D341Med (cell line): ENCODE measurements at regions not wholly inside any gene's neighbourhood (a gene's known extent, or its start where the extent isn't known, plus 50 kb on each side); places are given as distances from the start of the nearest gene placed in this dataset.

ENCODE experiments used
- DNase-seq: peaks from one replicate; pipeline ENCODE4 v3.0.0; 2012; ENCODE audit warnings: low spot score

DNA sequence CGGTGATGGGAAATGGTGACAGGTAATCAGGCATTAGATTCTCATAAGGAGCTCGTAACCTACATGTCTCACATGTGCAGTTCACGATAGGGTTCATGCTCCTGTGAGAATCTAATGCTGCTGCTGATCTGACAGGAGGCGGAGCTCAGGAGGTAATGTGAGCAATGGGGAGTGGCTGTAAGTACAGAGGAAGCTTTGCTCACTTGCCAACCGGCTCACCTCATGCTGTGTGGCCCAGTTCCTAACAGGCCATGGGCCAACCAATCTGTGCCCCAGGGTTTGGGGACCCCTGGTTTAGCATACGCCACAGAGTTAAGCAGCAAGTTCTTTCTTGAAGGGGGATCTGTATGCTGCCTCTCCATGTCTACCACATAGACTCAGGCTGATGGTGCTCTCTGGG lies 133.1 kb downstream of the IQUB start:
- DNase-seq = no peak

DNA sequence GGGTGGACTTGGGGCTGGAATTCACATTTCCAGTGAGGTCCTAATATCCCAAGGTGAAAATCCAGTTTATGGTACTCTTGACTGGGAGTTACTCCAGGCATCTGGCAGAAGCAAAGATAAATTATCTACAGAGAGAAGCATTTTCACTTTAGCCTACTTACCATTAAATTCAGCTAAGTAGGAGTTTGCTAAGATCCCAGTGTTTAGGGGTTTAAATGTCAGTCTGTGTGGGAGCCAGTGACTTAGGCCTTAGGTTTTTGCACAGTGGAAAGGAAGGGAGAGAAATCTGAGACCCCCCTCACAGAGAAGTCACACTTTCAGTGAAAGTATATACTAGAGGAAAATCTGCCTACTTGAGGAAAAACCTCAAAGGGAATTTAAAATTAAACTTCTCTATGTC lies 134.2 kb downstream of the IQUB start:
- no peak for DNase-seq

DNA sequence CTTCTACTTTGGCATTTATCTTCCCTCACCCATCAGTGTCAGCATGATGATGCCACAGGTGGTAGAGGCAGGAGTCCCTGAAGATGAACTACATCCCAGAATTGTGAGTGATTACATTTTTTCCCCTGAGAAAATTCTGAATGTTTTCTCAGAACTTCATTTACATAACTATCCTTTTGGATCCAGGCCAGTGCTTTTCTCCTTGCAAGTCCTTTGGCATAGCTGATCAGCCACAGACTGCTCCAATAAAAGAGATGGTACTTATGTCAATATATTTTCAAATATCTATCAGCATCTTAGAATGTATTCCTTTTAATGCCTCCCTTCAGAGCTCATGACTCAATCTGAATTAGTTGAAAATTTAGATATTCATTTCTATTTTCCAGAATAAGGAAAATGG lies 135.5 kb downstream of the IQUB start:
- DNase-seq = no peak

DNA sequence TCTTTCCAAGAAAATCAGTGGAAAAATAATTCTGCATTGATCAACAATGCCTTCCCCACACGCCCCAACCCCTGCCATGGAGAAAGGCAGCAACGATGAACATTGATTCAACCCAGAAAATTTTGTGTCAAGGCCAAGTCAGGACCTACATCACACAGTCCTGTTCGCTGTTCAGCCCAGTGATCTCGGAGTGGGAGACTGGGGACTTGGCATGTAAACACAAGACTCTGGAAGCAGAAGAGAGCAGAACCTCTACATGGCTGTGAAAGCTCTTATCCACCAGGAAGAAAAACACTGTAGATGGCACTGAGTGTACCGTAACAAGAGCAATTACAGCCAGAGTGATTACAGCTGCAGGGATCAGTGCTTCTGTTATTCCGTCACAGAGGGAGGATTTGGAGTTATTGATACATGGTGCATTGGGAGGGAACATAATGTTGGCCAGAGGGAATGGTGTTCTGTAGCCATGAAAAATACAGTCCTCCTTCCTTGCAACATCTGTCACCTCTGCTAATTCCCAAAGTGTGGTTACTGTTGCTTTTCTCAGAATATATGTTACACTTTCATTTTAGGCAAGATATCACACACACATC lies 136.6 kb downstream of the IQUB start:
- DNase-seq = no peak

DNA sequence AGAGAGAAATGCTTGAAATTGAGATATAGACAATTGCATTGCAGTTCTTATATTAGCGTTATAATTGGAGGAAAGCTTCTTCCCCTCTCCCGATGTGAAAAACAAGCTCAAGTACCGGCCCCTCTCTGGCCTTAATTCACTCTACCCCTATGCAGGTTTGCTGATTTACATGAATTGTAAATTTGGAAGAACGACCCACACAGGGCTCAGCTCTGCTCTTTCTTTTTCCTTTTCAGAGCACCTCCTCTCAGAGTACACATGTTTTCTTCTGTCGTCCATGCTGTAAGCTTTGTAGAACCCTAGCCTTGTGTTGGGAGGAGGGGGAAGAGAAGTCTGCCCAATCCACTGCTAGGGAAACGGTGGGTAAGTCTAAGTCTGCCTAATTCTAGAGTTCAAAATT lies 140.8 kb downstream of the IQUB start:
- DNase-seq = no peak

DNA sequence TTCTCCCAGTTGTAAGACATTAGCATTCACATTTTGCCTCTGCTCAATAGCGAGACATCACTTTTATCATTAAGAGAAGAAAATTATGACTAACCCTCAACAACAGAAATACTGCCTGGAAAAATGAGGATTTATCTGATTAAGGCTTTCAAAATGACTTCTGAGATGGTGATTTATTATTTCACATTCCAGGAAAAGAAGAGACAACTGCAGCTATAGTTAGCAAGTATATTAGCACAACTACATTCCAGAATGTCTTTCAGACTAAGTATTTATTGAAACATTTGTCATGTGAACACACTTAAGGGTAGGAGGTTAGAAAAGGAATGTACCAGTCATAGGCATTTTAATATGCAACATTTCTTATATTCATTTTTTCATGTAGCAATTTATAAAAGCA lies 162.0 kb downstream of the IQUB start:
- no peak for DNase-seq

DNA sequence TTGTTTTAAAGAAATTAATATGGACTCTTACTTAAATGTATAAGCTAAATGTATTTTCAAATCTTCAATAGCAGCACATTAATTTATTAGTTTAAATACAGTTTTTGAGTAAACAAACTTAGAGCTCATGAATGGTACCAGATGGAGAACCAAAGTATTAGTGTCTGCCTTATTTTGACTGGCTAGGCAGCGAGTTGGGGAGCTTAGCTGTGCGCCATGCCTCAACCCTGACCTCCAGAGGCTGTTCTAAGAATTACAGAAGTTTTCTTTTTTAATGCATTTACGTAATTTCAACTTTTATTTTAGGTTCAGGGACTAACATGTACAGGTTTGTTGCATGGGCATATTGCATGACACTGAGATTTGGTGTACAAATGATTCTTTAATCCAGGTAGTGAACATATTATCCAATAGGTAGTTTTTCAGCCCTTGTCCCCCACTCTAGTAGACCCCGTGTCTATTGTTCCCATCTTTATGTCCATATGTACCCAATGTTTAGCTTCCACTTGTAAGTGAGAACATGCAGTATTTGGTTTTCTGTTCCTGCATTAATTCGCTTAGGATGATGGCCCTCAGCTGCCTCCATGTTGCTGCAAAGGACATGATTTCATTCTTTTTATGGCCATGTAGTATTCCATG lies 166.8 kb downstream of the IQUB start:
- DNase-seq = peak; percentile 72

DNA sequence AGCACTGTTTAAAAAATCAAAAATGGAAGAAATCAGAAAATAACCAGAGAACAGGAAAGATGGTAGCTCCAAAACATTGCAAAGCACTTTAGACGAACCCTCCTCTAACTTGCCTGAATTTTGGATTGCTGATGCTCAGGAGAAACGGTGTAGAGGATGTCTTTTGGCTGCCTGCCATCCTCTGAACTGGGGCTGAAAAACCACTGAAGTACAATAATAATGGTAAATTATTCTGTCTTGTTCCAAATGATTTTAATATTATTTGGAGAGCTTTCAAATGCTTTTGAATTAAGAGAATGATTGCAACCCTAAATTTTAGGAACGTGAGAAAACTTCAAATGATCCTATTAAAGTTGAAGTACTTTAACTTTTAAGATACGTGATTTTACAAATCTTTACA lies 167.3 kb upstream of the SLC13A1 start:
- DNase-seq = no peak

DNA sequence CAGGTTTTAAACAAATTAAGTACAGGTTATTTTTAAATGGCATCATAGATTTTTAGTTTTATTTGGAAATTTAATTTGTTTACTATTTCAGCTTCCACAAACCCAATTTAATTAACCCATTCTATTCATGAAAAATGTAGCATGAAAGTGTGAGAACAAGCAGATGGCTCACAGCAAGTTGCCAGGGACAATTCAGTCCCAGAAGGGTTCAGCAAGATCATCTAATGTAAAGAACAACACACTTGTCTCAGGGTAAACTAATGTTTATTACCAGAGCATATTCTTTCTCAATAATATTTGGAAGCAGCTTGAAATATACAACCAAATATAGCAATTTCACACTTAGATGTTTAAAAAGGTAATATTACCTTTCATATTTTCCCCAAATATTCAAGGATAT lies 166.9 kb upstream of the SLC13A1 start:
- no peak for DNase-seq

DNA sequence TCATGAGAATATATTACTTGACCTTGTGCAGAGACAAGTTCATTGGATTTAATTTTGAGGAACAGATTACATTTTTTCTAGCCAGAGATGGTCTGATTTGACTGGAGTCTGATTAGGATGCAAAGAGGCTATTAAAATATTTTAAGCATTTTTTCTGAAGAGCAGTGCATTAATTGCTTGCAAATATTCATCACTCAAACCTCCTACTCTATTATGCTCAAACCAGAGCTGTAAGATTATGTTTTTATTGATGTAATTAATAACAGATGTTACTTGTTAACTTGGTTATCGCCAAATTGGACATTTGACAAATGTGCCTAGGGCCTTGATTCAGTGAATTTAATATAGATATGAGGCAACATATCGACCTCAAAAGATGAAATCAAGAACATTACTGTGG lies 160.9 kb upstream of the SLC13A1 start:
- DNase-seq = no peak

DNA sequence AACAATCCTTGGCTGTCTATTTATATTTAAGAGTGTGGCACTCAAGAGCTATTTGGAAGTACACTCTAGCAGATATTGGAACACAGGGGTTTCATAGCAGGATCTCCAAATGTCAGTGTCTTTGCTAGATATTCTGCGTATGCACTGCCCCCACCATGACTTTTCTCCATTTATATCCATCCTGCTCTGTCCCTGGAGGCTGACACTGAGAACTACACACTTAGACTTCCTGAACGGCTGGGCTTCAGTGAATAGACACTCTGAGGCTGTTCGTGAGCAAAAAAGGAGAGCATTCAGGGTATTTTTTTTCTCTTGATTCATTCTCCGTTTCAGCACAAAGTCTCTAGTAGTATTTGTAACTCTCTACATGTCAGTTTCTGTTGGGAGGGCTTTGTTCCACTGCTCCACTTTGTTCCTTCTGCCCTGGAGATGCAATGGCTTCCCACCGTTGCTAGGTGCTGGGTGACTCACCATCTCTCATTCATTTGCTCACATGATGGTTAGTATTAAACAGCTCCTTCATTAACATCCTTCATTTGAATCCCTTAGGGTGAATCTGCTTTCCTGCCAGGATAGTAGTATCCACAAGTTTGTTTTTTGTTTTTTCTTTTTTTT lies 155.9 kb upstream of the SLC13A1 start:
- DNase-seq = no peak

DNA sequence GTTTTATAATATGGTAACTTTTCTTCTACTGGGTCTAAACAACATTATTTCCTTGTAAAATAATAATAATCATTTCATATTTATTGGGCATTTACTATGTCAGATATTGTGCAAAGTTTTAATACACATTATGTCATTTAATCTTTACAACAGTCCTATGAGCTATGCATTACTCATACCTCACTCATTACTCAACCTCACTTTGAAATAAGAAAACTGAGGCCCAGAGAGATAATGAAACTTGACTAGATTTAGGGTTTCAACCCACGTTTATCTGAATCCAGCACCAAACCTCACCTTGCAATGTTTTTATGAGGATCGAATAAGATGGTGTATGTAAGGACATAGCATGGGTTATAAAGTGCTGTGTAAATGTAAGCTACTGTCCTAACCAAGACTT lies 153.2 kb upstream of the SLC13A1 start:
- no peak for DNase-seq

DNA sequence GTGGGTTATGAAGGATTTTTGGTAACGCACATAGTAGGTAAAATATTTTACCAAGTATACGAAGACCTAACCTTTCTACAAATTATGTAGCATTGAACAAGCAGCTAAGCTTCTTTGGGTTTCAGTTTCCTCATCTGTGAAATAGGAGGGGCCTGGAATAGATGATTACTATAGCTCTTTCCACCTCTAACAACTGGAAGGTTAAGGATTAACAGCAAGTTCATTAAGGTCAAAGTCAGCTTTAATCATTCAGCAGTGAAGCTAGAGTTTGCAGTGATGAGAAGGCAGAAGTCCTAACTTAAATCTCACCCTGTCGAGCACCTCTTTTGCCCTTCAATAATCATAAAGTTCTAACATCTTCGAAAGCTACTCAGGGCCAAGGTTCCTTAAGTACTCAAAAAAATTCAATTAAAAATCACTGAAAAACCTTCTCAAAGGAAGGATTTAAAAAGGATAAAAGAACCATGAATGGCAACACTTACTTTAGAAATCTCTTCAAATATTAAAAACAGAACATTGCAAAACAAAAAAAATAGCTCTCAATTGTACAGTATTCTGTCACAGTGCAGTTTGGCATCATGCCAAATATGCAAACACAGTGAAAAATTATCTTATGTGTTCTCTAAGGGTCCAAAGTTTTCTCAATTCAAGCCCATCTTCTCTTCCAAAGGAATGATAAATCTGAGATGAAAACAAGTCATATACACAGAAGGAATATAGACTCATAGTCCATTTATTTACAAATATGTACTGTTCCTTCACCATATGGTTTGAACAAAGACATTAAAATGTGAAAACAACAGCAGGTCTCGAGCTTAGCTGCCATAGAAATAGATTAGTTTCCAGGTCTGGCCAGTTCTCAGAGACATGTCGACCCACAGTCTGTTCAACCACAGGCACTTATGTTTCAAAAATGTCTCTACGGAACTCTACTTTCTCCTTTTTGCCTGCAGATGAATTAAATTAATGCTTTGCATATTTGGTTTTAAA lies 152.0 kb upstream of the SLC13A1 start:
- peak; percentile 48 for DNase-seq

DNA sequence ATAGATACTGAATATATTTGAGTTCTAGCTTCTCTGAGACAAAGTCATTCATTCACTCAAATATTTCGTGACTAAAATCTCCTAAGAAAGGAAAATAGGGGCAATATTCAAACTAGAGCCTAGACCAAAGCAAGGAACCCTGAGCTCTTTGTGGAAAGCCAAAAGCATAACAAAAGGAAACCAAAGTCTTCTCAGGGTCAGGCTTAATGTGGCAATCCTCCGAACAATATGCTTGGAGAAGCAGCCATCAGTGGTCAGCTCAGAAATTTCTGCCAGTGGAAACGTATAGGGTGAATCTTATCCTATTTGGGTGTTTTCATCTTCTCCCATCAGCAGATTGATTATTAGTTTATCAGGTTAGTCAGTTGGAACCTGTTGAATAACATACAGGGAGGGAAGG lies 151.3 kb upstream of the SLC13A1 start:
- no peak for DNase-seq

DNA sequence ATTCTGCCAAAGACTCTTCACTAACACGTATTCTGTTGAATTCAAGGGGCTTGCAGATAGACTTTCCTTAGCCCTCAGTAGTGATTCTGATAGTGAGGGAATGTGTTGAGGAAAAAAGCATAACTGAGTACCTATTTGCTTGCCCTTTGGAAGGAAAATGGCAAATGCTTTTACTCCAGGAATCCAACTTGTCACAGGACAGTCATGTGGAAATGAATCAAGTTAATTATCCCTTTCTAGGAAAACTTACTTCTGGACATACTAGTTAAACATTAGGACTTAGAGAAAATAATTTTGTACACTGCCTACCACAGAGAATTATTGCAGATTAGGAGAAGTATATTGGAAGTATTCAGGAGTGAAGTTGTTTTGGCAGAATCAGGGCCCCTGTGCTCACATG lies 148.9 kb upstream of the SLC13A1 start:
- no peak for DNase-seq

DNA sequence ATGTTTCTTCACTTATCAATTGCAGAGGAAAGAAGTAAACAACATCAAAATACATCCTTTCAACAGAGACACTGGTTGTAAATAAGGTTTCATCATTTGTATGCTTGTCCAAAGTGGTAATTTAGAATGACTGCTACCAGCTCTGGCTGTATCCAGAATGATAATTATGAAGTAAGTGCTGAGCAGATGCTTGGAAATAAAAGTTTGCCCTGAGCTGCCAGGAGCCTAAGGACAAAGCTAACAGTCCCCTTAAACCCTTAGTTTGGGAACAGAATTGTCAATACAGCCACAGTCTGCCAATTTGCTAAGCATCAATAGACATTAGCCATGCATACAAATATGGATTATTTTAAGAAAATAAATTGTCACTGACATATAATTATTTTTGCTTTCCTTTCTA lies 147.0 kb upstream of the SLC13A1 start:
- no peak for DNase-seq

DNA sequence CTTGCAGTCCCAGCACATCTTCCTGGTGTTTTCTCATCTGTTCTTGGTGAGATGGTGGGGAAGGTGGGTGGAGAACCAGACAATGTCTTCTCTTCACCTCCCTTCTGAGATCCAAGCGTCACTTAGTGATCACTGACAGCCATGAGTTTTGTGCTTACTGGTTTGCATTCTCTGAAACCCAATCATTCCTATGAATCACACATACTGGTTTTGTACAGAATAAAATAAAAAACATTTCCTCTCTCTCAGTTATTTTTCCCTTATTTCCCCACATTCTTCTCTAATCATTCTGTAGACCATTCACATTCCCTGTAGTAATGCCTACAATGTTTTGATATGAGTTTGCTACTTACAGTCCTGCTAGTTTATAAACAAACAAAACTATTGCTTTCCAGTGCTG lies 143.8 kb upstream of the SLC13A1 start:
- DNase-seq = no peak

DNA sequence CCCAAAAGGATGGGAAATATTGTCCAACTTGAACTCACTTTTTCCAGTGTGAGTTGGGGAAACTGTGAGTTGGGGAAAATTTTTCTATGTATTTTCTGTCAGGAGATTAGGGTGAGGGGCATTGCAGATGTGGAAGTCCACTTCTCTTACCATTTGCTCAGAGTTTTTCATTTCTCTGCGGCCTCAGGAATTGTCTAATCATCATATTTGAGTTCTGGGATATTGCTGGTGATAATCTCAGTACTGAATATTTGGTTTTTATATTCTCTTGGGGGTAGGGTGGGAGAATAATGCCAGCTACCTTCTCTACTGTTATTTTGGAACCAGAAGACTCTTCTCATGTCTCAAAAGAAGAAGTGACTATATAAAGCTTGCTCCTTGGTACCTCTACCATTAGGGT lies 141.3 kb upstream of the SLC13A1 start:
- no peak for DNase-seq

DNA sequence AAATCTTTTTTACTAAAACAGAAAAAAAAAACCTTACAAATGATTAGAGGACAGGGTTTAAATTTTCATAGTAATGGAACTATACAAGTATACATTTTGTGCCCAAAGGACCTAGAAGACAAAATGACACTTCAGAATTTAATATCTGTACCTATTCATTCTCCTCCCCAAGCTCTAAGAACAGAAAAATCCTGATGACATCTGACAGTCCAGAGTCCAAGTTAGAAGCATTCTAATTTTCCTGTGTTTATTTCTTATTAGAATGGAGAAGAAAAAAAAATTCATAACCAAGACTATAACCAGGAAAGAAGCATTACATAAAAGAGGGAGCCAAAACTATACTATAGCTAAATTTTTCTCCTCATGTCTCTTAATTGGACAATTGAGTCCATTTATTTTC lies 138.9 kb upstream of the SLC13A1 start:
- no peak for DNase-seq

DNA sequence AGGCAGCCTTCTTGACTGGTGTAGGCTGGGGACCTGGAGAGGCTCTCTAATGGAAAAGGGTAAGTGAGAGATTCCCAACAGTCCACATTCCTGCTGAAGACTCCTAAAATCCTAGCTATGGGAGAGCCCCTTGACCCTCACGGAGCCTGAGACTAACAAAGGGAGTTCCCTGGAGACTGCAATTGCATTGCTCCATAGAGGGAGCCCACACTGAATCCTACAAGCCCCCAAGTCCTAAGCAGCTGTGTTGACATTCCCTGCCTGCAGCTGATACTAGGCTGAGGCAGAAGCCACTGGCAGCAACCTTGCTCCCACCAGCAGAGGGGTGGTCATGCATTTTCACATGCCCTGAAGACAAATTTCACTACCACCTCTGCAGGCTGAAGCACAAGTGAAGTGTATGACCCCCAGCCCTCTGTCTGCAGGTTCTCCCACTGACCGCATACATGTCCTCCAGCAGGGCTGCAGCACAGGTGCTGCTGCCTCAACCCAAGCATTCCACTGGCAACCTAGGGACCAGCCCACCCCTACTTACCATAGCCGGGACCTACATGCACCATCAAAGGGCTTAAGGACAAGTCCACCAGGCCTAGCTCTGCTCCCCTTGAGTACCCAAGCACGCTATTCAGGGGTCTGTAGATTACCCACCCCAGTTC lies 130.3 kb upstream of the SLC13A1 start:
- no peak for DNase-seq

DNA sequence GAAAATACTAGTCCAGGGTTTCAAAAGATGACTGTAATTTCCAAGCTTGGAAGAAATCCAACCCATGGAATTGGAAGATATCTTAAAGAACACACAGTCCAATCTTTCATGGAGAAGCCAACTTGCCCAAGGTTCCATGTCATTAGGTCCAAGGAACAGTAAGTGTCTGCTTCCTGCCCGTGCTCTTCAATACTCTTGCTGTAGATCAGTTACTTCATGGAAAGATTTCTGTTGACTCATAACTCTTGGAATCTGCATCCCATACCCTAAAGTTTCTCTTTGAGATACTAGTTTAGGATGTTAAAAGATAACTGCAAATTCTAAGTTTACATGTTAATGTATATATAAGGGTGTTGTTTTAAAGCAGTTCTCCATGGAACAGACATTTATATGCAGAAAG lies 127.9 kb upstream of the SLC13A1 start:
- DNase-seq = no peak

DNA sequence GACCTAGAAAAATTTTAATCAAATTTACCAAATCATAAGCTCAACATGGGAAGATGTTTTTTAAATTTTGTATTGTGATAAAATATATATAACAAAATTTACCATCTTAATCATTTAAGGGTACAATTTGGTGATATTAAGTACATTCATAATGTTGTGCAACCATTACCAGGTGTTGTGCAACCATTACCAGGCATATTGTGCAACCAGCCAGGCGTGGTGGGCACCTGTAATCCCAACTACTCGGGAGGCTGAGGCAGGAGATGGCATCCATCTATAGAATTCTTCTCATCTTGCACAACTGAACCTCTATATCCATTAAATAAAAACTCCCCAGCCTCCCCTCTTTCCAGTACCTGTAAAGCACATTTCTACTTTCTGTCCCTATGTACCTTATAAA lies 124.5 kb upstream of the SLC13A1 start:
- no peak for DNase-seq
